ENCODE measurements at regions not wholly inside any gene's neighbourhood (a gene's known extent, or its start where the extent isn't known, plus 50 kb on each side); places are given as distances from the start of the nearest gene placed in this dataset.

GRCh38 chr16:22754577-22754976 is 59.4 kb upstream of the HS3ST2 start:
- TF ChIP-seq CTCF (IDR thresholded peaks at IDR 0.05) (no peak), POLR2A (IDR thresholded peaks at IDR 0.05) (no peak)
